IPS DF 4.7 (cell line): ENCODE measurements at regions not wholly inside any gene's neighbourhood (a gene's known extent, or its start where the extent isn't known, plus 50 kb on each side); places are given as distances from the start of the nearest gene placed in this dataset.

ENCODE experiments used
- DNase-seq: peaks from one replicate; pipeline ENCODE4 v3.0.0-alpha.2; 2013; ENCODE audit warnings: low spot score; ENCODE audit errors: extremely low read depth

DNA sequence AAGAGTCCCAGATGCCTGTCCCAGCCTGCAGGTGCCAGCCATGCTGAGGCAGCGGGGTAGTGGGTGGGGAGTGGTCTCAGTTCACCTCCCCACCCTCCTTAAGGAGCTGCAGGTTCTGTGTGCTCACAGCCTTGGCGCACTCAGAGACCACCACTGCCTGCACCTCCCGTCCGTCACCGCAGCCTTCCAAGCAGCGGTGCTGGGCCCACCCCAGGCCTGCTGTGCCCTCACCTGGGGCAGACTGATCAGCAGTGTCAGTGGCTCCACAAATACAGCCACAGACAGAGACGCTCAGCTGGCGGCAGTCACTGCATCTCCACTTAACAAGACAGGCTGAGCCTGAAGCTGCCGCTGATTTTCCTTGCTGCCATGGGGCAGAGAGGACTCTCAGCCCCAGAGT is 120.2 kb downstream of the RFLNA start:
- DNase-seq: no peak

DNA sequence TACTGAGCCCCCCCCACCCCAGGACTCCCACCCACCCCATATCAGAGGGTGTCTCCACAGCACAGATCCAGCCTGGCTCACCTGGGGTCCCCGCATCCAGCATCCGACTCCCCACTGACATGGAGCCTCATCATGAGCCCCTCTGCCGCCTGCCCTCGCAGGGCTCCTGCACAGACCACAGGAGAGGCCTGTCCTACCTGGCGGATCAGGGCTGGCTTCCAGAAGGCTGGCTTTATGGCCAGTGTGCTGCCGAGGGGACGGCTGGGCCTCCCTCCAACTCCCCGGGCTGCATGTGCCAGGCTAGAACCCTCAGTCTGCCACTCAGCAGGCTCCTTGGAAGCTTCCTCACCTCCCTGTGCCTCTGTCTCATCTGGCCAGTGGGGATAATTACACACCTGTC is 119.0 kb downstream of the RFLNA start:
- DNase-seq: no peak

DNA sequence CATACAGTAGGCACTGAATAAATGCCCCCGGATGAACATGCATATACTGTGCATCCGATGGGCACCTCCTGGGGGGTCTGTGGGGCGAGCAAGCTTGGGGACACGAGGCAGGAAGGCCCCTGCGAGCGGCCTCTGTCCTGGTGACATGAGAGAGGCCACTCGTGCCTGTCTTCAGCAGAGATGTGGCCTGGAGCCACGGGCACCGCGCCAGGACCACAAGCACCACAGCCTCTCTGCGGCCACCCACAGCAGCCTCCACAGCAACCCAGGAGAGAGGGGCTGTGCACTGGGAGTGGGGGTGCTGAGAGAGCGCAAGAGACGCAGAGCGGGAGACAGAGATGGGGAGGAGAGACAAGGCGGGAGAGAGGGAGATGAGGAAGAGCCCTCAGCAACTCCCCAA is 118.5 kb downstream of the RFLNA start:
- no peak for DNase-seq

DNA sequence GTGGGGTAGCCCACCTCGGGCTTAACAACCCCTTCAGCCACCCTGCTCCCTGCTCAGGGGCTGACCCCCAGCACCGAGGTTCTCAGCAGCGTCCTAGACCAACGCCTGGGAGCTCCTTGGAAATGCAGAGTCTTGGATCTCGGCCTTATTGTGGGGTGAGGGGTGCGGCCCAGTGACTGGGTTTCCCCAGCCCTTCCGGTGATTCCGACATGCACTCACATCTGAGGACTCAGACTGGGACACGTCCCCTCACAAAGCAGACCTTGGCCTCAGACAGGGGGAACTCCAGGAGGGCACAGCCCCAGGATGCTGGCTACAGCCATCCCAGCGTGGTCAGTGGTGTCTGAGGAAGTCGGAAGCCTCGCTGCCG is 117.7 kb downstream of the RFLNA start:
- no peak for DNase-seq

DNA sequence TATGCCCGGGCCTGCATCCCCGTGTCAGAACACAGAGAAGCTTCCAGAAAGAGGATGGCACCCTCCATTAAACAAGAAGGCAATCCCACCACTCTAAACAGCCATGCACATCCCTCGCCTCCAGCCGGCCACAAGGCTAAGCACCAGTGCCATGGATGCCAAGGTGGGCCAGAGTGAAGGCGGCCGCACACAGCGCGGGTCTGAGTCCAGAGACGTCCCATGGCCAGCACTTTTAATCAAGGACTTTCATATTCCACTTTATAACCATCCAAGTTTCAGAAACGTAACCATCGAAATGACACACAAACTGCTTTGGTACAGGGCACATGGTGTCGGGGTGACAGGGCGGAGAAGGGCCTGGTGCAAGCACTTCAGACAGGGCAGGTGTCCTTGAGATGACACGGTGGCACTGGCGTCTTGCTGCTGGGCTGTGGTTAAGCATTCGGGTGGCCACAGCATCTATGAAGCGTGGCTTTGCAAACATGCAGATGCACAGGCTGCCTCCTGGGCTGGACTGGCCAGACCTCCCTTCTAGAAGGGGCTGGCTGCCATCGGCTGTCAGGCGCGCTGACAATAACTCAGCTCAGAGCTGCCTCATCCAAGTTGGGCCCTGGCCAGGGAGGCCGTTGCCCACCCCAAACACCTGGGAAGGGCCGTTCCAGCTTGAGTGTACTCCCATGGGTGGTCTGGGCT is 117.2 kb downstream of the RFLNA start:
- no peak for DNase-seq

DNA sequence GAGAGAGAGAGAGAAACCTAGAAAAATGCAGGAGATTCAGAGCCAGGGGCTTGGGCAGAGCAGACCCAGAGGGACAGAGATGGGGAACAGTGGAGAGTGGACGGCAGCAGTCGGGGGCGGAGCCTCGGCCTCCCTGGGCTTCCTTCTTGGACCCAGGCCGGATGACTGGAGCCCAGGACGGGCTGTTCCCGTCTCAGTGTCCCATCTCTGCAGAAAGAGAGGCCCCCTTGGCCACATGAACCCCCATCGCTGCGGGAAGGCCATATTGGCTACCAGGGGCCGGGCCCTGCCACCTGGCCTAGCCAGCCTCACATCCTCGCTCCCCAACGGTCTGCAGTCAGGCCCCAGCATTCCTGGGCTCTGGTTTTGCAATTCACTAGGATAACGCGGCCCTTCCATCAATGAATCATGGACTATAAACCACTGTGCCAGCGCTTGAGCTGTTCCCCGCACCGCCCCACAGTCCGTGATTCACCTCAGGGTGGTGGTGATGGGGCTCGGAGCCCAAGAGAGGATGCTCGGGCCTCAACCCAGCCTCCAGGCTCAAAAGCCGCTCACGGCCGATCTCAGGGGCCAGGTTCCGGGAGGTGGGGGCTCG is 116.5 kb downstream of the RFLNA start:
- no peak for DNase-seq

DNA sequence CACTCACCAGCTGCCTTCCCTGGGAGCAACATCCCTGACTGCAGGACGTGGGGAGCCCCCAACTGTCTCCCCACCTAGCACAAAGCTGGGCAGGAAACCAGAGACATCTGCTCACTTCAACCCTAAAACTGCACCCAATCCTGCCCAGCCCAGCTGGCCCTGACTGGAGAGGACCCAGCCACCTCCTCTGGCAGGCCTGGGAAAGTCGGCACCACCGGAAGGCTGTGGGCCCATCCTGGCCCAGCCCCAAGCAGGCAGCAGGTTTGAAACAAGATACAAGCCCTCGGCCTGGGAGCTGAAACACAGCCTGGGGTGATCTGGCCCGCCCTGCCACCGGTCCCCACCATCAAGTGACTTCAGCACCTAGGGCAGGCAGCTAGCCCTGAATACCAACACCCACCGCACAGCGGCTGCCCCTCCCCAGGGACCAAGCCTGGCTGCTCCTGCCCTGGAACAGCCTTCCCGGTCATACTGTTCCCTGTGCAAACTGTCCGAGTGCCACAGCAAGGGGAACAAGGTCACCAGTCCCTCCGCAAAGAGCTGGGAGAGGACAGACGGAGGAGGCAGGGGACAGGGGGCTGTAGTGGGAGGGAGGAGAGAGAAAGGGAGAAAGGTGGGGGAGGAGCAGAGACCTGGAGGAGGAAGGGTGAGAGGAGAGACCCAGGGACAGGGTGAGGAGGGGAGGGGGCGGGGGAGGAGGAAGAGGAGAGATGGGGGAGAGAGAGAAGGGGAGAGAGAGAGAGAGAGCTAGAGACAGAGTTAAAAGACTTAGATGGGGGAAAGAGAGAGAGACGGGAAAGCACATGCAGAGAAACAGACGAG is 115.7 kb downstream of the RFLNA start:
- no peak for DNase-seq

DNA sequence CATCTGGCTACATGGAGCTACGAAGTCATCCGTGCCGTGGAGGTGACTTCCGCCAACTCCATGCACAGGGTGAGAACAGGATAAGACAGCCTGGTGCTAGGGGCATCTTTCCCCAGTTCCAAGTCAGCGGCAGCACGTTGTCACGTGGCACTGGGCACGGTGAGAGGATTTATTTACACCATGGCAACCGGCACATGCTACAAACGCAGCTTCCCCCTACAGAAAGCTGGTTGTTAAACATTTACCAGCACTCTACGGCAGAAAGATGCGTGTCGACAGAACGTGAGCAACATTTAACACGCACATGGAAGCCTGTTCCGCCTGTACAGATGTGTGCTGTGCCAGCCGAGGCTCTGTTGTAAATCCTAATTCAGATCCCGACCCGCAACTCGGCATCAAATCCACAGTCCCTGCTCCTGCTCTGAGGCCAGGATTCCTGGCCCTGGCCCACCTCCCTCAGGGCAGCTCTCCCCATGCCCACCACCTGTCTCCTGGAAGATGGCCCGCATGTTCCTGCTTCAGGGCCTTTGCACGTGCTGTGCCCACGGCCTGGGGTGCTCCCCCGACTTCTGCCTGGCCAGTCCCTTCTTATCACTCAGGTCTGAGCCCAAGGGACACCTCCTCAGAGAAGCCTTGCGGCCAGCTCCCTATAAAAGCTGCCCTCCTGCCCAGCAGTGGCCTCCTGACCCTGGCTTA is 114.1 kb downstream of the RFLNA start:
- no peak for DNase-seq

DNA sequence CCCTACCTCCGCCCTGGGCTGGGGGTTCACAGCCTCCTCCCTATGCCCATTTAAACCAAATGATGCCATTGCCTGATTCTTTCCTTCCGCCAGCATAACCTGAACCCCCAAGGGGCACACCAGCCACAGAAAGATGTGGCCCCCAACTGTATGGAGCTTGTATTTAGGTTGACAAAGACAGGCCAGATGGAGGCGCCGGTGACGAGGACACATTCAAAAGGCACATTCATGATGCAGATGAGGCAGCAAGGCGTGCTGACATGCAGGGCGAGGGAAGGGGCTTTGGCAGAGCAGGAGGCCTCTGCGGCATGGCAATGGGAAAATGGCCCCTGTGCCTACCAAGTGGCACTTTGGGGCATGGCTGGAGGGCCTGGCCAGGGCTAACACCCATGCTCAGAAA is 112.2 kb downstream of the RFLNA start:
- DNase-seq: no peak

DNA sequence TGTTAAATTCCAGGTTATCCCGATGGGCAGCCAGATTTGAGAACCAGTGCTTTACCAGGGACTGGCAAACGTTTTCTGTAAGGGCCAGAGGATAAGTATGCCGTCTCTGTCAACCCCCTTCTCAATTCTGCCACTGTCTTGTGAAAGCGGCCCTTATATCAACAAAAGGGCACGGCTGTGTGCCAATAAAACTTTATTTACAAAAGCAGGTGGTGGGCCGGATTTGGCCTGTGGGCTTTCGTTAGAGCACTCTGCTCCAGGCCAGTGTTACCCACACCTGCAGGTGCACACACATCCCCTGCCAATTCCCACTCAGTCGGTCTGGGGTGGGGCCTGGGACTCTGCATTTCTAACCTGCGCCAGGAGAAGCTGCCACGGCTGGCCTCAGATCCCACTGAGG is 111.2 kb downstream of the RFLNA start:
- DNase-seq: no peak

DNA sequence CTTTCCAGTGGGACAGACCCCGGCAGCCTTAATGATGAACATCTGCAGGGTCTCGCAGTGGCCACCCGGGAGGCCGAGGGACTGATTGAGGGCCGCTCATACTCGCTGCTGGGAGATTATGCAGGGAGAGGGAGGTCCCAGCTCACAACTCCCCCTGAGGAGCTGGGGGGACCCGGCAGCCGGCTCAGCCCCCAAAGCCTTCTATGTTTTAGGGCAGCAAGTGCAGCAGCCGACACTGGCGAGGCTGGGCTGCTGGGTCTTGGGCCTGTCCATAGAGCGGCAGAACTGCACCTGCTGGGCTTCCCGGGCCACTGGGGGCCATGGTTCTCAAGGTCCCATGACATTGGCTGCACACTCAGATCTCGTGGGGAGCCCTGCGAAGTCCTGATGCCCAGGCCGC is 110.7 kb downstream of the RFLNA start:
- no peak for DNase-seq

DNA sequence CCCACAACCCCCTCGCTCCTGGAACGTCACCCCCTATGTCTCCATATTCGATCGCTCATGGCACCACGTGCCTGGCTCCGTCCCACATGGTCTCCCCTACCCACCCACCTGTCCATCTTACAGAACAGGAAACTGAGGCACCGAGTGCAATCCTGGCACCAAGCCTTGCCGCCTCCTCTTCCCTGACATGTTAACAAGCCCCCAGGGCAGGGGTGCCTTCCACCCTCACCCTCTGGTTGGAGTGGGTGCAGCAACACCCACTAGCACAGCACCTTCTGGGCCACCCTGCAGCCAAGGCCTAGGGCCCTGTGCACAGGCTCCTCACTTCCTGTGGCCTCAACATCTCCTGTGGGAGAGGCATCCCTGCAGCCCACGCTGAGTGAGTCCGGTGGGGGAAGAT is 110.3 kb downstream of the RFLNA start:
- no peak for DNase-seq

DNA sequence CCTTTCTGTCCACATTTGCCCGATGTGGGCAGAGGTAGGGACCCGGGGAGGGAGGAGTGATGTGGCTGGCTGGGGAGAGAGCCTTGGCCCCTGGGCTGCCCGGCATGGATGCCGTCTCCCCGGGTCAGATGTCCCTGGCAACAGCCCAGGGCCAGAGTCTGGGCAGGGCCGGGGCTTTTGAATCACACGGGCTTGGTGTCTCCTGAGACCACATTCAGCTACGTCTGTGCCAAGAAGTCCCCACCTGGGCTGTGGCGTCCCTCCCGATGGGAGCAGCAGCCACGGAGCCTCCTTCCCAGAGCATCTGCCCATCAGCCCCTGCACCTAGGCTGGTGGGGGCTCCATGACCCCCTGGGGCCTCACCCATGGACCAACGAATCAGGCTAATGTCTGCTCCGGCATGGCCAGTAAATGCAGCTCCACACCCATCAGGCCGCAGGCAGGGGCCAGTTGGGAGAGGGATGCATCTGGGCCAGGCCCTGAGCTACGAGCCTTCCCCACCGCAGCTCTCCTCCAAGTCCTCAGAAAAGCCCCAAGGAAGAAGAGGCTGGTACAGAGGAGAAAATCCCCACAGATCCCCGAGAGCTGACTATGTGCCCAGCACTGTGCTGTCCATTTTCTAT is 109.4 kb downstream of the RFLNA start:
- no peak for DNase-seq

DNA sequence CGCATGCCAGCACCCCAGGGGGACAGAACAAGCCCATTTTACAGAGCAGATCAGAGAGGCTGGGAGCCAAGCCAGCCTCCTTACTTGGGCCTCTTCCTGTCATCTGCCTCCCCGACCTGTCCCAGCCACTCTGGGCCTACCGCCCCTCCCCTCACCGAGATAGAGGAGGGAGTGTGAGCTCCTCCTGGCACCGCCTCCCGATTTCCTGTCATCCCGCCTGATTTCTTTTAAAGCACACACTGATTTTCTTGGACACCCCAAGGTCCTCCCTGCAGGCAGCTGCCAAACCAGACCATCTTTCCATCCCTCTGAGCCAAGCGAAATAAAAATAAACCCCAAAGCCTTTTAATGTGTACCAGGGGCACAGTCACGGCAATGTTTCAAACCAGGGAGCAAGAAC is 108.4 kb downstream of the RFLNA start:
- no peak for DNase-seq

DNA sequence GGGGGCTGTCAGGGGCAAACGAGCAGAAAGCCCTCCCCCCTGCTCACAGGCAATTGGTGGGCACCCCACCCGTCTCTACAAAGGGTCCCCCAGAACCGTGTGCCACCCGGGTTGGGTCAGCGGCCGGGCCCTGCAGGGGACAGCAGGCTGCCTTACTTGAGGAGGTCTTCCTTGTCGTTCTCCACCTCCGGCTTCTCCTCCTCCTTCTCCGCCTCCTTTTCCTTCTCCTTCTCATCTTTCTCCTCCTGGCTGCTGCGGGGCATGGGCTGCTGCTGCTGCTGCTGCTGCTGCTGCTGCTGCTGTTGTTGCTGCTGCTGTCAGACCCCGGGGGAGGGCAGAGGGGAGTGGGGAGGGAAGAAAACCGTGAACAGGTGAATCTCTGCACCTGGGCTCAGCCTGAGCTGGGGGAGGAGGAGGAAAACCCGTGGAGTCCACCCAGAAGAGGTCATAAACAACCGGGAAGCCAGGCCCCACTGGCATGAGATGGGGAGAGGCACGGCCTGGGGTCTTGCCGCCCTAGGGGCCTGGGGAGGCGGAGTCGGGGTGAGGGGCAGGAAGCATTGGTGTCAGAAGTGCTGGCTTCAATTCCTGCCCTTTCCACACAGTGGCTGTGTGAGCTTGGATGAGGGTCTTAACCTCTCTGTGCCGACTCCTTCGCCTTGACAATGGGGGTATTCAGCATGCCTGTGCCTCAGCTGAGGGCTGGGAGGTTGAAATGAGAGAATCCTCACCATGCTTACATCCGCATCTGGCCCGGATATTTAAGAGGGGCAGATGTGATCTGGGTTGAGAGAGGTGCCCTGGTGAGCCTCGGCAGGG is 107.6 kb downstream of the RFLNA start:
- DNase-seq: no peak

DNA sequence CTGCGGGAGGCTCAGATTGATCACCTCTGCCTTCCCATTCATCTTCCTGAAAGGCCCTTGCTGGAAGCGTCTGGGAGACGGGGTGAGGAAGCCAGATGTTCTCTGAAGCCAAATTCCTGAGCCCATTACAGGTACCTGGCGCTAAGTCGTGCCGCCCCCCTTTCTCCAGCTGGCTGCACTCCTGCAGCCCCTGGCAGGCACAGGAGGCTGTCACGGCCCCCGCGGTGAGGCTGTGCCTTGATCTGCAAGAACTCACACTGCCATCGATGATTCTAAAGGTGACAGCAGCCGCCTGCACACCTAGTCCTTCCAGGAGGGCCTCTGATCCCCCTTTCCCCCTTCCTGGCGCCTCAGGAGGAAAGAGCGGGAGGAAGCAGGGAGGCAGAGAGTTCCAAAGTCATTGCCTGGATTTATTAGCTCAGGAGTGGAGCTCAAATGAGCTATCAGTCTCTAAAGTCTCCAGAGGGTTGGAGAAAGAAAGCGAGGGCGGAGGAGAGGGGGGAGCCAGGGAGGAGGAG is 106.9 kb downstream of the RFLNA start:
- DNase-seq: no peak

DNA sequence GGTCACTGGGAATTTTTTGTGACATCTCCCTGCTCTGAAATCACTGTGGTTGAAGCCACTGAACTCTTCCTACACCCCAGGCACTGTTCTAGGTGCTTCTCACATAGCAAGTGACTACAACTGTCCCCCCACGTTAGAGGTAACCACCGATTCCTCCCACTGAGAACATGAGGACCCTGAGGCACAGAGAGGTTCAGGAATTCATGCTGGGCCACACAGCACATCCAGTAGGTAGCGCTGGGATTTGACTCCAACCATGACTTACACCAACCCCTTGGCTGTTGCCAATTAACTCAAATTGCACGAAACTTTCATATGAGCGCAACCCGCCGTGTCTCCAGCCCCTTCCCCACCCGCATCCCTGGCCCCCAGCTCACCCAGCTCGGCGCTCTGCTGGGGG is 105.2 kb downstream of the RFLNA start:
- no peak for DNase-seq

DNA sequence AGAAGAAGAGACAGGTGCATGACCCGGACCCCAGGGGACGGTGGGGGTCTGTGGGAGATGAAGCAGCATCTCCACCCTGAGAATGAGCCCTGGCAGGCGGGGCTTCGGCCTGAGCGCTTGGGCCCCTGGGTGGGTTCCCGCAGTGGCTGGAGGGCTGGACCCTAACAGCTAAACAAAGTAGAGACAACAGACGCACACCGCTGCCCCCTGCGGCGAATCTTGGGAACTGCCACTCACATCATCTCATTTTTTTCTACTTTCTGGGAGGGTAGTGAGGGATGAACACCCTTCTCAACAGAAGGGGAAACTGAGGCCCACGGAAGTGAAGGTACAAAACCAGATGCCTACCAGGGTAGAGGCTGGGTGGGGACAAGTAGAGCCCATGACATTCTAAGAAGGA is 104.7 kb downstream of the RFLNA start:
- peak; percentile 30 for DNase-seq

DNA sequence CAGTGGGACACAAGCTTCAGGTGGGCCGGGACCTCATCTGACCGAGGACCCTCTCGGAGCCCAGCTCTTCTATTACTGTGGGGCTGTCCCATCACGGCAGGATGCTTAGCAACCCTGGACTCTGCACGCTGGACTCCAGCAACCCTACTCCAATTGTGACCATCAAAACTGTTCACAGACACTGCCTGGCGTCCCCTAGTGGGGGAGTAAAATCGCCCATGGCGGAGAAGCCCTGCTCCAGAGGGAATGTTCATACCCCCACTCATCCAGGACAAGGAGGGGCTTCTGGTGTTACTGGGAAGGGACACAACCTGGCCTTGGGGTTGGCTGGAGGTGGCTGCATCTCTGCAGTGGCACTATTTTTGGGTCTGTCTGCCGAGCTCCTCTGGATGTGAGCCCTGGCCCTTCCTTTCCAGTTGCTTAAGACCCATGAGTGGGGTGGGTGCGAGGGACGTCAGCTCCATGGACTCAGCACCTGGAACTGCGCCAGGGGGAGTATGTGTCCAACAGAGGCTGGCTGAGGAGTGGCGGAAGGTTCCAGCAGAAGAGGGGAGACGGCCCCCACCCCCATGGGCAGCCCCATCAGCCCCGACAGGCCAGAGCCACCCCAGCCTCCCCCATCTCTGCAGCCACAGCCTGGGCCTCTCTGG is 103.8 kb downstream of the RFLNA start:
- no peak for DNase-seq
